ENCODE measurements at regions not wholly inside any gene's neighbourhood (a gene's known extent, or its start where the extent isn't known, plus 50 kb on each side); places are given as distances from the start of the nearest gene placed in this dataset.

DNA sequence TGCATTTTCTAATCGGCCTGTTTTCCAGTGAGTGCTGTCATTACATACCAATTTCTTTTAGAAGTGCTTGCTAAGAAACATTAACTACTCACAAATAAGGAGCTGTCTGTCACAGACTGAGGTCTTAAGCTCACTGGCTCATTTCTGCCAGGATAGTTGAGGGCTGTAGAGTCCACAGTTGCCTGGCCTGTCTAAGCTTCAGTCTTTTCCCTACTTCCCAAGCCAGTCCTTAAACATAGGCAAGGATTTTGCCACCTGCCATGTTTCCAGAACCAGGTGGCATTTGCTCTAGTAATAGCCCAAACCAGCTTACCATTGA is 84.7 kb downstream of the LINC00237 start:
- TF ChIP-seq, protein P1, sequence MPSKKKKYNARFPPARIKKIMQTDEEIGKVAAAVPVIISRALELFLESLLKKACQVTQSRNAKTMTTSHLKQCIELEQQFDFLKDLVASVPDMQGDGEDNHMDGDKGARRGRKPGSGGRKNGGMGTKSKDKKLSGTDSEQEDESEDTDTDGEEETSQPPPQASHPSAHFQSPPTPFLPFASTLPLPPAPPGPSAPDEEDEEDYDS (CRISPR knock-in tag; IDR thresholded peaks at IDR 0.05): no peak
- TF ChIP-seq CHD2 (IDR thresholded peaks at IDR 0.05; ENCODE audit: low read depth, low read length): no peak
- no peak for TF ChIP-seq JUND (CRISPR knock-in tag; IDR thresholded peaks at IDR 0.05)
- TF ChIP-seq ZNF296 (CRISPR knock-in tag; conservative IDR thresholded peaks at IDR 0.05): no peak
- TF ChIP-seq, protein P2, sequence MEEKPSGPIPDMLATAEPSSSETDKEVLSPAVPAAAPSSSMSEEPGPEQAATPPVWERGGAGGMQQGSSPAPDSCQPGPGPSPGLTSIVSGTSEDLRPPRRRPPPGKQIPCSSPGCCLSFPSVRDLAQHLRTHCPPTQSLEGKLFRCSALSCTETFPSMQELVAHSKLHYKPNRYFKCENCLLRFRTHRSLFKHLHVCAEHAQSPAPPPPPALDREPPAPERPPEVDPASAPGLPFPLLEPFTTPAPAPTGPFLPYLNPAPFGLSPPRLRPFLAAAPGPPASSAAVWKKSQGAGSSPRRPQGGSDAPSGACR (CRISPR knock-in tag; IDR thresholded peaks at IDR 0.05): no peak
- TF ChIP-seq, protein P3, sequence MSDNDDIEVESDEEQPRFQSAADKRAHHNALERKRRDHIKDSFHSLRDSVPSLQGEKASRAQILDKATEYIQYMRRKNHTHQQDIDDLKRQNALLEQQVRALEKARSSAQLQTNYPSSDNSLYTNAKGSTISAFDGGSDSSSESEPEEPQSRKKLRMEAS (IDR thresholded peaks at IDR 0.05): no peak
